HUES48 (cell line): ENCODE measurements at regions not wholly inside any gene's neighbourhood (a gene's known extent, or its start where the extent isn't known, plus 50 kb on each side); places are given as distances from the start of the nearest gene placed in this dataset.

Experiments used
- H3K27ac ChIP-seq: one replicate; pipeline ENCODE4 v1.7.0; 2013; ENCODE audit warnings: low read depth, low read length, inconsistent platforms
- H3K27me3 ChIP-seq: 2 replicates; pipeline ENCODE4 v1.6.1; 2013; ENCODE audit warnings: mild to moderate bottlenecking, low read length; ENCODE audit not compliant: control insufficient read depth, insufficient read depth
- H3K36me3 ChIP-seq: 2 replicates; pipeline ENCODE4 v1.6.1; 2013; ENCODE audit warnings: low read length; ENCODE audit not compliant: control insufficient read depth, insufficient read depth
- H3K4me1 ChIP-seq: 2 replicates; pipeline ENCODE4 v1.6.1; 2013; ENCODE audit warnings: mild to moderate bottlenecking, low read length; ENCODE audit not compliant: control insufficient read depth, insufficient read depth
- H3K4me3 ChIP-seq: 2 replicates; pipeline ENCODE4 v1.5.1; 2013; ENCODE audit warnings: mild to moderate bottlenecking, low read depth, low read length
- H3K9ac ChIP-seq: 2 replicates; pipeline ENCODE4 v1.6.1; 2013; ENCODE audit warnings: mild to moderate bottlenecking, low read depth, low read length, moderate library complexity
- H3K9me3 ChIP-seq: 2 replicates; pipeline ENCODE4 v1.6.1; 2013; ENCODE audit warnings: low read length; ENCODE audit not compliant: control insufficient read depth, insufficient read depth

- H3K36me3 ChIP-seq = no peaks in the 10 kb centered on the region
- no peak overlapping the region for H3K4me3 ChIP-seq
- H3K27me3 ChIP-seq = no peaks in the 10 kb centered on the region
- no peak overlapping the region for H3K27ac ChIP-seq
- no peak overlapping the region for H3K9ac ChIP-seq
- H3K9me3 ChIP-seq = peaks cover 15% of the 10 kb centered on the region
- peaks cover 4% of the 10 kb centered on the region; the same call in 1 of the 2 replicates for H3K4me1 ChIP-seq
Observed at GRCh38 chr18:10217211-10217610, 237.2 kb upstream of the APCDD1 start.

- Histone ChIP-seq H3K4me1 (peaks cover 2% of the 10 kb centered on the region; the same call in 1 of the 2 replicates), H3K27ac (no peak overlapping the region)
Observed at GRCh38 chr18:10225300-10225699, 229.1 kb upstream of the APCDD1 start.

GRCh38 chr18:10226971-10227370 lies 227.5 kb upstream of the APCDD1 start:
- Histone ChIP-seq H3K27ac (no peak overlapping the region), H3K4me3 (no peak overlapping the region), H3K36me3 (no peaks in the 10 kb centered on the region), H3K9ac (no peak overlapping the region), H3K4me1 (peaks cover 2% of the 10 kb centered on the region; the same call in 1 of the 2 replicates), H3K9me3 (peaks cover 18% of the 10 kb centered on the region), H3K27me3 (no peaks in the 10 kb centered on the region)

More at GRCh38 chr18:10225300-10225699, 229.1 kb upstream of the APCDD1 start:
- H3K9ac ChIP-seq = no peak overlapping the region
- no peaks in the 10 kb centered on the region for H3K27me3 ChIP-seq
- peaks cover 23% of the 10 kb centered on the region for H3K9me3 ChIP-seq
- no peak overlapping the region for H3K4me3 ChIP-seq
- no peaks in the 10 kb centered on the region for H3K36me3 ChIP-seq

- Histone ChIP-seq H3K36me3 (no peaks in the 10 kb centered on the region), H3K9ac (no peak overlapping the region), H3K27me3 (no peaks in the 10 kb centered on the region), H3K27ac (no peak overlapping the region), H3K4me1 (peaks cover 2% of the 10 kb centered on the region; the same call in 1 of the 2 replicates), H3K4me3 (no peak overlapping the region), H3K9me3 (peaks cover 13% of the 10 kb centered on the region)
Observed at GRCh38 chr18:10228326-10228725, 226.1 kb upstream of the APCDD1 start.

GRCh38 chr18:10229458-10229857 lies 225.0 kb upstream of the APCDD1 start:
- Histone ChIP-seq H3K9me3 (peaks cover 13% of the 10 kb centered on the region), H3K36me3 (no peaks in the 10 kb centered on the region), H3K27ac (no peak overlapping the region), H3K4me1 (peaks cover 2% of the 10 kb centered on the region; the same call in 1 of the 2 replicates), H3K27me3 (no peaks in the 10 kb centered on the region), H3K4me3 (no peak overlapping the region), H3K9ac (no peak overlapping the region)

- Histone ChIP-seq H3K27me3 (no peaks in the 10 kb centered on the region), H3K36me3 (no peaks in the 10 kb centered on the region), H3K27ac (no peak overlapping the region), H3K9ac (no peak overlapping the region), H3K4me1 (peaks cover 2% of the 10 kb centered on the region; the same call in 1 of the 2 replicates), H3K9me3 (peaks cover 10% of the 10 kb centered on the region), H3K4me3 (no peak overlapping the region)
Observed at GRCh38 chr18:10230072-10230471, 224.4 kb upstream of the APCDD1 start.

- Histone ChIP-seq H3K36me3 (no peaks in the 10 kb centered on the region), H3K4me1 (peaks cover 2% of the 10 kb centered on the region; the same call in 1 of the 2 replicates), H3K9me3 (peaks cover 2% of the 10 kb centered on the region; the same call in 1 of the 2 replicates), H3K4me3 (no peak overlapping the region), H3K27ac (no peak overlapping the region), H3K27me3 (no peaks in the 10 kb centered on the region), H3K9ac (no peak overlapping the region)
Observed at GRCh38 chr18:10231220-10231619, 223.2 kb upstream of the APCDD1 start.

- peaks cover 2% of the 10 kb centered on the region; the same call in 1 of the 2 replicates for H3K4me1 ChIP-seq
- no peak overlapping the region for H3K4me3 ChIP-seq
- no peaks in the 10 kb centered on the region for H3K36me3 ChIP-seq
- H3K27me3 ChIP-seq = no peaks in the 10 kb centered on the region
- no peaks in the 10 kb centered on the region for H3K9me3 ChIP-seq
- no peak overlapping the region for H3K27ac ChIP-seq
- H3K9ac ChIP-seq = no peak overlapping the region
Observed at GRCh38 chr18:10232062-10232461, 222.4 kb upstream of the APCDD1 start.

GRCh38 chr18:10233082-10233875 lies 221.2 kb upstream of the APCDD1 start:
- H3K9ac ChIP-seq = no peak overlapping the region
- H3K27me3 ChIP-seq = no peaks in the 10 kb centered on the region
- H3K9me3 ChIP-seq = no peaks in the 10 kb centered on the region
- H3K27ac ChIP-seq = no peak overlapping the region
- no peaks in the 10 kb centered on the region for H3K36me3 ChIP-seq
- no peak overlapping the region for H3K4me3 ChIP-seq
- H3K4me1 ChIP-seq = no peaks in the 10 kb centered on the region

- Histone ChIP-seq H3K9ac (no peak overlapping the region), H3K9me3 (no peaks in the 10 kb centered on the region), H3K27me3 (no peaks in the 10 kb centered on the region), H3K27ac (no peak overlapping the region), H3K4me1 (no peaks in the 10 kb centered on the region), H3K36me3 (no peaks in the 10 kb centered on the region), H3K4me3 (no peak overlapping the region)
Observed at GRCh38 chr18:10234281-10234680, 220.2 kb upstream of the APCDD1 start.

- no peaks in the 10 kb centered on the region for H3K36me3 ChIP-seq
- H3K27ac ChIP-seq = no peak overlapping the region
- H3K9ac ChIP-seq = no peak overlapping the region
- H3K27me3 ChIP-seq = no peaks in the 10 kb centered on the region
- no peaks in the 10 kb centered on the region for H3K4me1 ChIP-seq
- no peak overlapping the region for H3K4me3 ChIP-seq
- no peaks in the 10 kb centered on the region for H3K9me3 ChIP-seq
Observed at GRCh38 chr18:10234912-10235660, 219.3 kb upstream of the APCDD1 start.
